ENCODE measurements at regions not wholly inside any gene's neighbourhood (a gene's known extent, or its start where the extent isn't known, plus 50 kb on each side); places are given as distances from the start of the nearest gene placed in this dataset.

DNA sequence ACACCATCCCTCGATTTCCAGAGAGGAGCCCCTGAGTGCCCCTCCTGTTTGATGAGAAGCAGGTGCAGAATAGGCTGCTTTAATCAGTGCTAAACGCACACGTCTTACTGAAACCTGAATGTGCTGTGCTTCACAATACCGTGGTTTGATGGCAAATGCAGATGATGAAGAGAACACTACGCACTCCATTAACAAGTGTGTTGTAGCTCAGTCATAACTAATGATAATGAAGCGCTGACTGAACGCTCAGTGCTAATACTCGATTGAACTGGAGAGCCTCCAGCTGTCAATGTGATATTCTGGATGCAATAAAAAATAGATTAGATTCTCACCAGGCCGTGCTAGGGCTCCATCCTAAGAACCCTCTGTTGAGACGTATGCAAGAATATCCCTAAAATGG, 279.7 kb upstream of the PLPP4 start:
- TF ChIP-seq EZH2 (IDR thresholded peaks at IDR 0.05; ENCODE audit: borderline replicate concordance): no peak
- TF ChIP-seq EZH2phosphoT487 (IDR thresholded peaks at IDR 0.05; ENCODE audit: low read depth, severe bottlenecking, unreplicated experiment): no peak
- TF ChIP-seq, protein P1, sequence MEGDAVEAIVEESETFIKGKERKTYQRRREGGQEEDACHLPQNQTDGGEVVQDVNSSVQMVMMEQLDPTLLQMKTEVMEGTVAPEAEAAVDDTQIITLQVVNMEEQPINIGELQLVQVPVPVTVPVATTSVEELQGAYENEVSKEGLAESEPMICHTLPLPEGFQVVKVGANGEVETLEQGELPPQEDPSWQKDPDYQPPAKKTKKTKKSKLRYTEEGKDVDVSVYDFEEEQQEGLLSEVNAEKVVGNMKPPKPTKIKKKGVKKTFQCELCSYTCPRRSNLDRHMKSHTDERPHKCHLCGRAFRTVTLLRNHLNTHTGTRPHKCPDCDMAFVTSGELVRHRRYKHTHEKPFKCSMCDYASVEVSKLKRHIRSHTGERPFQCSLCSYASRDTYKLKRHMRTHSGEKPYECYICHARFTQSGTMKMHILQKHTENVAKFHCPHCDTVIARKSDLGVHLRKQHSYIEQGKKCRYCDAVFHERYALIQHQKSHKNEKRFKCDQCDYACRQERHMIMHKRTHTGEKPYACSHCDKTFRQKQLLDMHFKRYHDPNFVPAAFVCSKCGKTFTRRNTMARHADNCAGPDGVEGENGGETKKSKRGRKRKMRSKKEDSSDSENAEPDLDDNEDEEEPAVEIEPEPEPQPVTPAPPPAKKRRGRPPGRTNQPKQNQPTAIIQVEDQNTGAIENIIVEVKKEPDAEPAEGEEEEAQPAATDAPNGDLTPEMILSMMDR (IDR thresholded peaks at IDR 0.05; ENCODE audit: poor library complexity): no peak
